GM12875 (cell line): ENCODE measurements at regions not wholly inside any gene's neighbourhood (a gene's known extent, or its start where the extent isn't known, plus 50 kb on each side); places are given as distances from the start of the nearest gene placed in this dataset.

Experiments used
- H3K4me3 ChIP-seq: one replicate; pipeline ENCODE4 v1.5.1; 2011; ENCODE audit warnings: low read depth, low read length, control low read depth
- CTCF ChIP-seq: IDR thresholded peaks from 2 replicates; pipeline ENCODE4 v1.5.1; 2011; ENCODE audit warnings: low read depth, mild to moderate bottlenecking, control low read depth, inconsistent platforms, low read length, moderate library complexity, borderline replicate concordance; ENCODE audit not compliant: insufficient read depth

- H3K4me3 ChIP-seq: no peak overlapping the region
- TF ChIP-seq CTCF: no peak
Measured at GRCh38 chr6:116982401-116982800, 105.4 kb downstream of the RFX6 start.

GRCh38 chr6:116983375-116983774, 106.3 kb downstream of the RFX6 start:
- H3K4me3 ChIP-seq: no peak overlapping the region
- TF ChIP-seq CTCF: no peak

- TF ChIP-seq CTCF: no peak
- no peak overlapping the region for H3K4me3 ChIP-seq
Measured at GRCh38 chr6:116986819-116987218, 109.8 kb downstream of the RFX6 start.

- TF ChIP-seq CTCF: no peak
- H3K4me3 ChIP-seq: no peak overlapping the region
Measured at GRCh38 chr6:116990679-116991078, 113.6 kb downstream of the RFX6 start.

GRCh38 chr6:116992546-116992945, 115.5 kb downstream of the RFX6 start:
- H3K4me3 ChIP-seq: no peak overlapping the region
- TF ChIP-seq CTCF: no peak

- no peak overlapping the region for H3K4me3 ChIP-seq
- TF ChIP-seq CTCF: no peak
Measured at GRCh38 chr6:116994447-116994846, 117.4 kb downstream of the RFX6 start.

GRCh38 chr6:116996842-116997241, 119.8 kb downstream of the RFX6 start:
- TF ChIP-seq CTCF: no peak
- no peak overlapping the region for H3K4me3 ChIP-seq
